ENCODE measurements at regions not wholly inside any gene's neighbourhood (a gene's known extent, or its start where the extent isn't known, plus 50 kb on each side); places are given as distances from the start of the nearest gene placed in this dataset.

DNA sequence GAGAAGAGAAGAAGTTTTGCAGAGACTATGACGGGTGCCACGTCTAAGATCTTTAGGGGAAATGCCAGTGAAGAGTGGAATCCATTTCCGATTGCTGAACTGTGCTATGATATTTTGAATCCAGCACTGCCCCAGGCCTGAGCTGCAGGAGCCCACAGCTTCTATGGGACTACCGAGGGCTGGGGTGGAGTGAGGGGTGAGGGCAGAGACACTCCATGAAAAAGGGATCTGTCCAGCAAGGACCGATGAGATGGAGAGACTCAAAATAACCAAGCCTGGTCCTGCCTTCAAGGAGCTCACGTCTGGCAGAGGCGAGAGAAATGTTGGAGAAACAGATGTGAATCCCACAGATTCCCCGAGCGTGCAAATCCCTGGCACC, 79.8 kb upstream of the MEF2A start:
- Histone ChIP-seq H3K4me1 (peaks cover 8 to 23% (median 19%) of the 10 kb centered on the region in 4 donors), H3K9me3 (no peaks in the 10 kb centered on the region), H3K27ac (peak overlapping the region; percentile 3 to 76 (median 65)), H3K36me3 (no peaks in the 10 kb centered on the region), H3K27me3 (no peaks in the 10 kb centered on the region), H3K4me3 (peak overlapping the region; percentile 43 to 47 (median 46))
- TF ChIP-seq EP300 (IDR thresholded peaks at IDR 0.05), result no peak
- TF ChIP-seq, protein P1, sequence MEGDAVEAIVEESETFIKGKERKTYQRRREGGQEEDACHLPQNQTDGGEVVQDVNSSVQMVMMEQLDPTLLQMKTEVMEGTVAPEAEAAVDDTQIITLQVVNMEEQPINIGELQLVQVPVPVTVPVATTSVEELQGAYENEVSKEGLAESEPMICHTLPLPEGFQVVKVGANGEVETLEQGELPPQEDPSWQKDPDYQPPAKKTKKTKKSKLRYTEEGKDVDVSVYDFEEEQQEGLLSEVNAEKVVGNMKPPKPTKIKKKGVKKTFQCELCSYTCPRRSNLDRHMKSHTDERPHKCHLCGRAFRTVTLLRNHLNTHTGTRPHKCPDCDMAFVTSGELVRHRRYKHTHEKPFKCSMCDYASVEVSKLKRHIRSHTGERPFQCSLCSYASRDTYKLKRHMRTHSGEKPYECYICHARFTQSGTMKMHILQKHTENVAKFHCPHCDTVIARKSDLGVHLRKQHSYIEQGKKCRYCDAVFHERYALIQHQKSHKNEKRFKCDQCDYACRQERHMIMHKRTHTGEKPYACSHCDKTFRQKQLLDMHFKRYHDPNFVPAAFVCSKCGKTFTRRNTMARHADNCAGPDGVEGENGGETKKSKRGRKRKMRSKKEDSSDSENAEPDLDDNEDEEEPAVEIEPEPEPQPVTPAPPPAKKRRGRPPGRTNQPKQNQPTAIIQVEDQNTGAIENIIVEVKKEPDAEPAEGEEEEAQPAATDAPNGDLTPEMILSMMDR (IDR thresholded peaks at IDR 0.05), result no peak
- no peak for TF ChIP-seq POLR2AphosphoS5 (IDR thresholded peaks at IDR 0.05)
- TF ChIP-seq POLR2A (IDR thresholded peaks at IDR 0.05), result no peak
- intact Hi-C loops (cut with DNase I; ENCODE audit: low total_unique reads), result no loop called here
- no peak for DNase-seq
- 30 to 44% (median 38%) methylated on average over 6 to 9 of the region's 9 CpGs for WGBS, 5 donors

DNA sequence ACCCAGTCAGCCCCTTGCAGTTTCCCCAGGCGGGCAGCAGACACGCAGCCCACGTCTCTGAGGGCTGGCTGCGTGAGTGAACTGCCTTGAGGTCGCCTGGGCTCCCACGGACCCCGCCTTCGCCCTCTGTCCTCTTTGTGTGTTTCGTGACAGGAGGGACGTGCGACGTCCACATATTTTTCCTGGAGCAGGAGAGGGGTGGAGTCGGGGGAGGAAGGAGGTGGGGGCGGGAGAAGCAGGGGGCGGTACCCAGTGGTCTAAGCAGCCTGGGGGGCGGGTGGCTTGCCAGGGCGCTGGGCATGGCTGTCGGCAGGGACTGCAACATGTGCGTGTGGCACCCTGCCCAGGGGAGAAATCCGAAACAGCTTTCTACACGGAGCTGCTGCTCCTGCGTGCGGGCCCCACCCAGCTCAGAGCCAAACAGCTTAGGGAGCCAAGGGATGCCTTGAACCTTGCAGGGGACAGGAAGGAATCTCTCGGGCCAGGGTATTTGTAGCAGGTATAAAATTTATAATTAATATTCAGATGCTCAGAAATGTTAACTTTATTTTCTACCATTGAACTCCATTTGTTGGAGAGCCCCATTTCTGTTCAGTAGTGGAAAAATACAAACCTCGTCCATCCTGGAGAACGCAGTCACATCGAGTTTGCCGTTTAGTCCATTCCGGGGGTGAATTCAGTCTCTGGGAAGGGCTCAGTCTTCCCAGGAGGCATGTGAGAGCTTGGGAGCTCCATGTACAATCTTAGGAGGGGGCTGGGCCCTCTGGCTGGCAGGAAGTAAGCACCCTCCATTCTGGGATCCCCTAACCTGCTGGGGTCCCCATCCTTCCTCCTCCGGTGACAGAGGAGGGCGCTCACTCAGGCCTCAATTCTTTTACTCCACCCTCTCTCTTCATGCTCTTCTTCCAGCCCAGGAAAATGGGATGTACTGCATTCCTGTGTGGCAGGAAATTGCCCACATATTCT, 79.1 kb upstream of the MEF2A start:
- Histone ChIP-seq H3K4me3 (peak overlapping the region; percentile 43 to 47 (median 46)), H3K27ac (peak overlapping the region; percentile 21 to 76 (median 65)), H3K36me3 (no peaks in the 10 kb centered on the region), H3K27me3 (no peaks in the 10 kb centered on the region), H3K9me3 (no peaks in the 10 kb centered on the region), H3K4me1 (peaks cover 8 to 23% (median 19%) of the 10 kb centered on the region in 4 donors)
- DNase-seq, result peak; percentile 80 to 88
- intact Hi-C loops (cut with DNase I; ENCODE audit: low total_unique reads), result no loop called here
- no peak for TF ChIP-seq POLR2A (IDR thresholded peaks at IDR 0.05)
- TF ChIP-seq, protein P1 (IDR thresholded peaks at IDR 0.05), result no peak
- peak in 2 of 3 donors; percentile 21 to 32 for TF ChIP-seq POLR2AphosphoS5 (IDR thresholded peaks at IDR 0.05)
- TF ChIP-seq EP300 (IDR thresholded peaks at IDR 0.05), result no peak
- WGBS, 5 donors, result 5 to 10% (median 7%) methylated on average over 24 to 31 of the region's 31 CpGs

DNA sequence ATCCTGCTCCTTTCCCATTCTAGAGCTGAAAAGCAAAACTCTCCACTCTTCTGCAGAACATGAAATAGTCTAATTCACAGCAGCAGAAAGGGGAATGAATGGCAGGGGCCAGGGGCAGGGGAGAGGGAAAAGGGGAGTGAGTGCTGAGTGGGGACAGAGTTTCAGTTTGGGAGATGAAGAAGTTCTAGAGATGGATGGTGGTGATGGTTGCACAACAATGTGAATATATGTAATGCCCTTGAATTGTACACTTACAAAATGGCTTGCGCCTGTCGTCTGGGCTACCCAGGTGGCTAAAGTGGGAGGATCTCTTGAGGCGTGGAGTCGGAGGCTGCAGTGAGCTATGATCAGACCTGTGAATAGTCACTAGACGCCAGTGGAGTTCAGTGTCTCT, 78.5 kb upstream of the MEF2A start:
- intact Hi-C loops (cut with DNase I; ENCODE audit: low total_unique reads), result no loop called here
- H3K4me1 ChIP-seq, result peaks cover 8 to 23% (median 19%) of the 10 kb centered on the region in 4 donors
- H3K9me3 ChIP-seq, result no peaks in the 10 kb centered on the region
- peak overlapping the region in 1 of 4 donors; percentile 47 for H3K4me3 ChIP-seq
- TF ChIP-seq, protein P1 (IDR thresholded peaks at IDR 0.05), result no peak
- TF ChIP-seq EP300 (IDR thresholded peaks at IDR 0.05) (no peak), POLR2A (IDR thresholded peaks at IDR 0.05) (no peak), POLR2AphosphoS5 (IDR thresholded peaks at IDR 0.05) (no peak)
- 89 to 94% (median 89%) methylated on average over 5 of the region's 5 CpGs for WGBS, 5 donors
- H3K27me3 ChIP-seq, result no peaks in the 10 kb centered on the region
- no peak for DNase-seq
- H3K27ac ChIP-seq, result peak overlapping the region in 3 of 5 donors; percentile 63 to 76 (median 68)
- H3K36me3 ChIP-seq, result no peaks in the 10 kb centered on the region

DNA sequence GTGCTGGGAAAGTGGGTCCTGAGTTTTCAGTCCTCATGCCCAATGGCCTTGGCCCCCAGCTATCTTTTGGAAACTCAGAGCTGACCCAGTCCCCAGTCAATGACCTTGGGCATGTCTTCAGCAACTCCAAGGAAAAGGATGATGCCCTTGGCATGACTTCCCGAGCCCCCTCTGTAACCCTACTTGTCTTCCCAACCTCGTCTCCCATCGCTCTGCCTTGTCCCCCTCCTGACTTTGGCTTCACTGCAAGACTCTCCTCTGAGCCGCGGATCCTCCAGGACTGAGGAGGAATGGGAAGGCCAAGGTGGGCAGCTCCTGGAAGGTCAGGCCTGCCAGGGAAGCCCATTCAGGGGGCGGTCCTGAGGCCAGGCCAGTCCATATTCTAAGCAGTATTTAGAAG, 73.5 kb upstream of the MEF2A start:
- Histone ChIP-seq H3K9me3 (no peaks in the 10 kb centered on the region), H3K4me3 (no peak overlapping the region), H3K4me1 (peaks cover 6 to 18% (median 10%) of the 10 kb centered on the region in 4 donors), H3K36me3 (no peaks in the 10 kb centered on the region), H3K27me3 (no peaks in the 10 kb centered on the region), H3K27ac (no peak overlapping the region)
- 94 to 96% (median 95%) methylated on average over 6 of the region's 6 CpGs for WGBS, 5 donors
- no peak for DNase-seq
- no peak for TF ChIP-seq EP300 (IDR thresholded peaks at IDR 0.05)
- TF ChIP-seq, protein P1 (IDR thresholded peaks at IDR 0.05), result no peak
- intact Hi-C loops (cut with DNase I; ENCODE audit: low total_unique reads), result no loop called here

Data from stomach (tissue), 8 donors.